AG08395 (cell line): ENCODE measurements at regions not wholly inside any gene's neighbourhood (a gene's known extent, or its start where the extent isn't known, plus 50 kb on each side); places are given as distances from the start of the nearest gene placed in this dataset.
A peak's percentile ranks its signal among the peaks of the same experiment; 100 is the strongest.

Experiments used
- DNase-seq: peaks from one replicate; pipeline ENCODE4 v3.0.0; 2012; ENCODE audit warnings: mixed read lengths, low spot score

DNA sequence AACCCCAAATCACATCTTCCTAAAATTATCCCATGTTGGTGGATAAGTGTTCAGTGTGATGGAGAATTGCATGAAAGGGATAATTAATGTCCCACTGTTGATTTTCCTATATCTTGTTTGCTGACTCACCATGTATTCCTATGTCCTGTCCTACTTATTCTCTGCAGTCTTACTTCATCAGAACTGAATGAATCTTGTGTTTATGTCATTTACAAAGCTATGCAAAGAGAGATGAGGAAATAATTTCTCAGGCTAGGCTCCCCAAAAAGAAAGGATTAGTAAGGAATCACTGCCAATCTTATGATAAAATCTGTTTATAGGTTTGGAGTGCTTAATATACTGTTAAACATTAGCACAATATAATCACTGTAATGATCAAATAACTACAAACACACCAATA, 360.8 kb downstream of the CRPPA start:
- no peak for DNase-seq

GRCh38 chr7:16055263-16055976, 365.9 kb downstream of the CRPPA start:
- no peak for DNase-seq

DNA sequence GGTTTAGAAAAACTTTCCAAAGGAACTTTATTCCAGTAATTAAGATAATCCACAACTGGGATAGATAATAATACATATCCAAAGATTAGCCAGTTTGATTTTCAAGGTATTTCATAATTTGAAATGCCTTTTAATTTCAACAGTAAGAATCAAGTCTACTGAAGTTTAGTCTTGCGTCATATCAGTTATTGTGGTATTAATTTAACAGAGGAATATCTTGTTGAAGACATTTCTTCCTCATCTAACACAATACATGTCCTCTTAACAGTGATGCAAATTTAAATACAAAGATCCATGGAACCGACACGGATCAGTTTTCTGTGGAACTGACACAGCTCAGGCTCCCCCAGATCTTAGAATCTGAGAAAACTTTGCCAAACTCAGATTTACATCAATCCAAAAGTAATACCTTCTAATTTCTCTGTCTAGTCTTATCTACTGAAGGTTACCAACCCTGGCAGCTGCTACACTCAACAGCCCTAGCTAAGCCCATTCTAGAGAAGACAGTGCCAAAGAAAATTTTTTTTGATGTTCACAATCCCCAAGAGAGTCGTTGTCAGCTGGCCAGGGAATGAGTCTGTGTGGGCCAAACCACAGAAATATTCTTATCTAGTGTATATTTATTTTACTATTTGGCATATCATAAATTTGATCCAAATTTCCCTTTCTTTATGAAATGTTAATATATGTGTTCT, 365.2 kb upstream of the MEOX2 start:
- DNase-seq = no peak

DNA sequence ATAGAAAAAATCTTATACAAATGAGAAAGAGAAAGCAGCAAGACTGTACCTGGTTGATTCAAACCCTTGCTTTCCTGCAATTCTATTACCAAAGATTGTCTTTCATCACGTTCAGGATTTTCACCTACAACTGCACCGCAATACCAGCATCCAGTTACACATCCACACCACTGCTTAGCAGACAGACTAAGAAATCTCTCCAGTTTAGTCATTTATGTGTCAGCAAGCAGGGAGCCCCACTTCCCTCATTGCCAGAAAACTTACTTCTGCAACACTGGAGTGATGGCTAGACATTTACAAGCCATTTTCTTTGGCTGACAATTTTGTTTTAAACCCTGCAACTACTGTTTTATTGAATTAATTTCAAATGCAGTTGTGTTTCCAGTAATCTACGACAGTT, 359.6 kb upstream of the MEOX2 start:
- DNase-seq = peak; percentile 46

DNA sequence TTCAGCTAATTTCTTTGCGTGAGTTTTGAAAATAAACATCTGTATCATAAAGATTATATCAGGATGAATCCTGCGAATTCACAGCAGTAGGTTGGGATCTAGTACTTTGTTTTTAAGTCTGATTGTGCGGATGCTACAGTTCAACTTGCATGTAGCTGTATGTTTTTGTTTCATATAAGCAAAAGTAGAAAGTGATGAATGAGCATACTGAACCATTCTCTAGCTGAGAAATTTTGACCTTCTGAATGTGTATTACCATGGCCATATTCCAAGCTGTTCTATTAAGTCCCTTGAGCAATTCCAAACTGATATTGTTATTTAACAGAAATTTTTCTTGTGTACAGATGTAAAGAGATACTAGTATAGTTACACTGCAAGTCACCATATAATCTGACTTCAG, 358.8 kb upstream of the MEOX2 start:
- no peak for DNase-seq

DNA sequence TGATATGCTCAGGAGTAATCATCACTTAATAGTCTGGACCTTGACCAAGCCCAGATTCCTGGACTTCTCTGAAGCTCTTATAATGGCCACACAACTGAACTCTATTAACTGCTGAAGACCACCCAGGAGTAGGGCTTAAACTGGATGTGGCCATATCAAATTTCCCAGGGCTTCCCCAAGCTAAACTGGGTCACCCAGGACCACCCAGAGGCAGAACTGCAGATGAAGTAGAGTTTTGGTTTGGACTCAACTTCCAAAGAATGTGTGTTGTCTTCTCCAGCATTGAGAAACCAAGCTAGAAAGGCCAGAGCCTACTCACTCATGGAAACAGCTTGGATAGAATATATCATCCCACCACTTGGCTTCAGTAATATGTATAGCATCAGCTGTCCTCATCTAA, 358.2 kb upstream of the MEOX2 start:
- DNase-seq = no peak

GRCh38 chr7:16040346-16040745, 353.9 kb upstream of the MEOX2 start:
- DNase-seq = no peak

DNA sequence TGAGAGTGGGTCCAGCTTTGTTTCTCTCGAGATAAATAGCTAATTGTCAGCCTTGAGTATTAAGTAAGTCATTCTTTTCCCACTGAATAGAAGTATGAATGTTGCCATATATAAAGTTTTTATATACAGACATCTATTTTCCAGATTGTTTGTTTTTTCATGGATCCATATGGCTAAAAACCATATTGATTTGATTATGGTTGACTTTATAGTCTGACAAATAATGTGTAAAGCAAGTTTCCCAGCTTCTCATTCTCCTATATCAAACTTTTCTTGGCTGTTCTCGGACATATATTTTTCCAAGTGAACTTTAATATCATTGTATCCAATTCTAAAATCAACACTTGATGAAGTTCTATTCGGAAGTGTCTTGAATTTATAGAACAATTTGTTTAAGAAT, 352.4 kb upstream of the MEOX2 start:
- no peak for DNase-seq

- no peak for DNase-seq
These were observed 348.9 kb upstream of the MEOX2 start for GRCh38 chr7:16035392-16035791.

DNA sequence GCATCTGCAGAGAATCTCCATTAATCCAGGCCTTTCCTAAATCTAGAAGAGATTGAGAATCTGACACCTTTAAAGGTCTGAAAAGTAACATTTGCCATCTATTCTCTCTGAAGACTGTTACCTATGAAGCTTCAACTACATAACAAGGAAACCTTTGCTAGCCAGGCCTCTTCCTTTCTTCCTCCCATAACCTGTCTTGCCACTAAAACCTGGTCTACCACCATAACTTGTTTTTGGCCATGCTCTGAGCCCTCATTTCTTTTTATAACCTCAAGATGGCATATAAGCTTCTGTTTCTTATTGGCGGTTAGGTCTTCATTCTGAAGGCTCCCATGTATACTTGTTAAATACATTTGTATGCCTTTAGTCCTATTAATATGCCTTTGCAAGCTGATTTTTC, 348.4 kb upstream of the MEOX2 start:
- DNase-seq = no peak

DNA sequence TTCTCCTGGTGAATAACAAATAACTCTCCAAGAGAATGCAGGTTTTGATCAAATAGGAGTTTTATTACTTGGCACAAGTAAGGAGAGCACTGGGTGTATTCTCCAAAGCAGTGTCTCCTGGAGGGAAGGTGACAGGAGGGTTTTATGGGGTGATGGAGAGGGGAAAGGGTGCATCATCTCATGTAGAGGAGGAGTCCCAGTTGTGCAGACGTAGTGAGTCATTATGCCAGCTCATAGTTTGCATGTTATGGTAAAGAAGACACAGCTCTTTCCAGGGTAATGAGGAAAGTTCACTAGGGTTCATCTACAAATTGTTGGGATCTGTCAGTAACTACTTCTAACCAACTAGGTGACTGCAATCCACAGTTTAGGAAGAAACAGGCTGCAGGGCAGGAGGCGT, 347.9 kb upstream of the MEOX2 start:
- peak; percentile 45 for DNase-seq

DNA sequence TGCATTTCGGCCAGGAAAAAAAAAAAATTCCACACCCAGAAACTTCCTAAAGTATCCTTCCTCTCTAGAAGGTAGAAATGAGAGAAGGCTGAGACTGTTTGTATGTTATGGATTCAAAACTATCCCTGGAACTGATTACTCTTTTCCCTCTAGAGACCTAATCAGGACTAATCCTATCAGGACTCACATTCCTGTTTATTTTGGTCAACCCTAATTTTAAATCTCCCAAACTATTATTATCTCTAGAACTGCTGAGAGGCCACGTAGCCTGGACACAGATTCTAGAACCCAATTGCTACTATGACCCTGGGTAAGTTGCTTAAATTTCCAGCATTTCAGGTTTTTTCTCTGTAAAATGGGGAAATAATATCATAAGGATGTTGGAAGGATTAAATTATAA, 346.8 kb upstream of the MEOX2 start:
- no peak for DNase-seq

- peak; percentile 9 for DNase-seq
These were observed 342.2 kb upstream of the MEOX2 start for GRCh38 chr7:16028636-16029035.

- peak; percentile 82 for DNase-seq
These were observed 341.6 kb upstream of the MEOX2 start for GRCh38 chr7:16028103-16028502.

DNA sequence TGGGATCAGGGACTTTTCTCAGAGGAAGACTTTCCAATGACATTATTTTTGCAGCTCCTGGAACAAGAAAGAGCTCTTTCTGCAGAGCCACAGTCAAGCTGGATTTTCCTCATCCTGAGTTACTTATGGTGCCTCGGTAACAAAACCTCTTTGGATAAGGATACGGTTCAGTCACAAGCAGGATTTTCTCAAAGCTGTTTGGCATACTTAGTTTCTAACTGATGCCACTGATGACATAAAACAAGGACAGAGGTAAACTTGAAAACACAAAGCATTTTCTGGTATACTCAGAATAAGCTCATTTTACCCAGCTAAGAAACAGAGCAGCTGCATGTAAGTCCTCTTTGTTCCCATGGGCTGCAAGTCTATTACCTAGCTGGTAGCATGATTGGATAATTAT, 340.9 kb upstream of the MEOX2 start:
- peak; percentile 1 for DNase-seq

GRCh38 chr7:16026253-16027020, 340.0 kb upstream of the MEOX2 start:
- no peak for DNase-seq

DNA sequence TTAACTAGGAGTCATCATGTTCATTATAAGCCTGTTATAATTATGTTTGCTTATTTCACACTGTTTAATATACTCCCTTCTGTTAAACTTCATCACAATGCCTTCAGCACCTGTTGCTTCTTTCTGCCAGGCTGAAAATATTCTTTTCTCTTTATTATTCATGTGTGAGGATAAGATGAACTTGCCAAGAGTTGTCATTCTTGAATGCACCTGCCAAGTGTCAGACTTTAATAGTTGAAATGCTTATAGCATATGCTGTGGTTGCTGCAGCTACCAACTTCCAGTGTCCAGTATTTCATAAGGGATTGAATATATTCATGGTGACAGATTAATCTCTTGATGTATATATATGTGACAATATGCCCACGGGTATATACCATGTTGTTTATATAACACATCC, 339.2 kb upstream of the MEOX2 start:
- no peak for DNase-seq

DNA sequence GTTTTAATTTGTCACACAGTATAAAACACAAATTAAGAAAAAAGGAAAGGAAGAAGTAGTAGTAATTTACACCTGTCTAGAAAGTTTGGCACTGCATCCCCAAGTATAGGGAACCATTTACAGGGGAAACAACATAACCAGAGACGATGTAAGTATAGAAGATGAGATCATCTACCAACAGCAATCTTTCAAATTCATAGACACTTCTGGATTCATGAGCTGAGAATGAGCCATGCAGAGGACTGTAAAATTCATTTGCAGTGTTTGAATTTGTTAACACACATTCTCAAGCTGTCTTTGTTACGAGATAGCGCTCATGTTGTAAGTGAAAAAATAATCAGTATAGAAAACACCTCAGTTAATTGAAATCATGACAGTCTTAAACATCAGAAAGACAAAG, 337.0 kb upstream of the MEOX2 start:
- no peak for DNase-seq

DNA sequence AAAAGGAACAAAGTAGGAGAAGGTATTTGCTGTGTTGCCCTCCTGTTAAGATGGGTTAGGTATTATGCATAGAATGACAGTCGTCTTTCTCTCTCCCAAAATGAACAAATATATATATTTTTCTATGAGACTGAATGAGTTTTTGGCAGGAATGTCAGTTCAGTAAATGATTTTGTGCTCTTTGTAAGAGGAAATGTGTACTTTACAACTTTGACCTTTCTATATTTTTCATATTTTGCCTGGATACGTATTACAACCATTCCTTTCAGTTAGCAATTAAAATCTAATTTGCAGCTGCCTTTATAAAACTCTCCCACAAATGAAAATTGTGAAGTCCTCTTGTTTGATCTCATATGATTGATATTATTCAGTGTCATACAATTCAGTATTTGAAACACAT, 336.6 kb upstream of the MEOX2 start:
- no peak for DNase-seq

DNA sequence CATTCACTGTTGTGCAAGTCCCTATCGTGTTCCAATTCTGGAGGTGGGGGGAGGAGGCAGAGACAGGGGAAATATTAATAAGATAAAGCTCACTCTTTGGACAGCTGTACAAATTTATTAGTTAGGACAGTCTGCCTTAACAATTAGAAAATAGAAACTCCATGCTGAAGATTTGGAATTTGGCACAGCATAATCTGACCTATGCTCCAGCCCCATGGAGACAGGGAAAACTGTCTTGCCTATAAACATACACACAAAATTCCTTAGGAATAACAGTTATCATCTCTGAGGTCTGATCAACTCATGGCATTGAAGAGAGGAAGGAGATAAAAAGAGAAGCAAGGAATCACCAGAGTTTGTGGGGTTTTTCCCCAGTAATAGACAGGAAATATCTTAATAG, 335.4 kb upstream of the MEOX2 start:
- DNase-seq = no peak

- DNase-seq = no peak
These were observed 329.5 kb upstream of the MEOX2 start for GRCh38 chr7:16015981-16016380.

DNA sequence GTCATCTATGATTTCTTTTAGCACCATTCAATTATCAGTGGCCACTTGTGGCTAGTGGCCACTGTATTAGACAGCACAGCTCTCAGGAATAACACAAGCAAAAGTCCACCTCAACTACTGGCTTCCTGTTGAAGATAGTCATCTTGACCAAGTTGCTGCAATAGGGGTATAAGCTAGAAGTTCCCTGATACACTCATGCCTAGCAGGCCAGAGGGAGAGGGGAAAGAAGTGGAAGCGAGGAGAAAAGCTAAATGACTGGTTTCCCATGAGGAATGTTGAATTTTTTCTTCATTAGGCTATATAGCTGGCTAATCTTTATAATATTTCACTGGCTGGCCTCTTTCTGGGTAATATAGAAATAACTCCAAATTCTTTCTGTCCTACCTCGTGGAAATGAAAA, 327.5 kb upstream of the MEOX2 start:
- DNase-seq = no peak

DNA sequence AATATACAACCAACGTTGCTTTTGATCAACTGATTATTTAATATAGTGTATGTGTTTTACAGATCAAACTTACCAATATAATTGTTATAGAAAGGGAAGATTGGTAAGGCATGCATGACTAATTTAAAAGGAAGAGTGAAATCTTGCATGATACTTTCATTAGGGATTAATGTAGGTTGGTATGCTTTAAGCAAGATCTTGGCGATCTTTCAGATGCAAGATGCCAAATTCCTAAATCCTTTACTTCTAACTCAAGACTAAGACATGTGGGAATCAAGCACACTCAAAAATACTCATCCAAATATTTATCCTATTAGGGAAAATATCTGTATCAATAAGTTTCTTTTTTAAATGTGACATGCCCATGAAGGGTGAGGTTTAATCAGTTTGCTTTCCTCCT, 321.4 kb upstream of the MEOX2 start:
- DNase-seq = no peak
